ENCODE measurements at regions not wholly inside any gene's neighbourhood (a gene's known extent, or its start where the extent isn't known, plus 50 kb on each side); places are given as distances from the start of the nearest gene placed in this dataset.

GRCh38 chr12:90575995-90576394, 379.0 kb downstream of the CCER1 start:
- no peaks in the 10 kb centered on the region for H3K4me1 ChIP-seq
- no peak overlapping the region for H3K4me3 ChIP-seq
- H3K27me3 ChIP-seq (replicated peaks in 1 of 7) = no peaks in the 10 kb centered on the region
- DNase-seq = no peak
- WGBS, 5 donors = 67 to 93% (median 81%) methylated on average over 2 of the region's 2 CpGs
- intact Hi-C loops (cut with DNase I; ENCODE audit: low total_unique reads) = no loop called here
- TF ChIP-seq CTCF (IDR thresholded peaks at IDR 0.05 in 8 of 11, conservative IDR thresholded peaks at IDR 0.05 in 3 of 11) = no peak
- TF ChIP-seq POLR2A (IDR thresholded peaks at IDR 0.05) = no peak
- TF ChIP-seq POLR2AphosphoS5 (IDR thresholded peaks at IDR 0.05) = no peak
- peaks cover 0 to 16% (median 10%) of the 10 kb centered on the region in 8 donors for H3K9me3 ChIP-seq
- H3K36me3 ChIP-seq = no peaks in the 10 kb centered on the region
- no peak overlapping the region for H3K27ac ChIP-seq

- intact Hi-C loops (cut with DNase I; ENCODE audit: low total_unique reads) = no loop called here
- H3K27ac ChIP-seq = no peak overlapping the region
- H3K4me1 ChIP-seq = no peaks in the 10 kb centered on the region
- no peaks in the 10 kb centered on the region for H3K36me3 ChIP-seq
- H3K27me3 ChIP-seq (replicated peaks in 1 of 7) = no peaks in the 10 kb centered on the region
- no peak for DNase-seq
- H3K9me3 ChIP-seq = peaks cover 0 to 16% (median 10%) of the 10 kb centered on the region in 8 donors
- no peak for TF ChIP-seq CTCF (IDR thresholded peaks at IDR 0.05 in 8 of 11, conservative IDR thresholded peaks at IDR 0.05 in 3 of 11)
- no peak for TF ChIP-seq POLR2AphosphoS5 (IDR thresholded peaks at IDR 0.05)
- no peak for TF ChIP-seq POLR2A (IDR thresholded peaks at IDR 0.05)
- H3K4me3 ChIP-seq = no peak overlapping the region
- 81 to 94% (median 88%) methylated on average over 2 of the region's 2 CpGs for WGBS, 5 donors
Measured at GRCh38 chr12:90574676-90575075, 380.3 kb downstream of the CCER1 start.

GRCh38 chr12:90572778-90573177, 382.2 kb downstream of the CCER1 start:
- no peak overlapping the region for H3K4me3 ChIP-seq
- H3K27ac ChIP-seq = no peak overlapping the region
- H3K36me3 ChIP-seq = no peaks in the 10 kb centered on the region
- DNase-seq = no peak
- 0 to 97% (median 2%) methylated on average over 1 of the region's 1 CpG for WGBS, 5 donors
- no peak for TF ChIP-seq CTCF (IDR thresholded peaks at IDR 0.05 in 8 of 11, conservative IDR thresholded peaks at IDR 0.05 in 3 of 11)
- TF ChIP-seq POLR2A (IDR thresholded peaks at IDR 0.05) = no peak
- no peak for TF ChIP-seq POLR2AphosphoS5 (IDR thresholded peaks at IDR 0.05)
- peaks cover 0 to 6% (median 2%) of the 10 kb centered on the region in 8 donors for H3K9me3 ChIP-seq
- H3K27me3 ChIP-seq (replicated peaks in 1 of 7) = no peaks in the 10 kb centered on the region
- intact Hi-C loops (cut with DNase I; ENCODE audit: low total_unique reads) = no loop called here
- H3K4me1 ChIP-seq = no peaks in the 10 kb centered on the region

GRCh38 chr12:90569685-90570084, 385.3 kb downstream of the CCER1 start:
- TF ChIP-seq POLR2AphosphoS5 (IDR thresholded peaks at IDR 0.05) (no peak), CTCF (IDR thresholded peaks at IDR 0.05 in 8 of 11, conservative IDR thresholded peaks at IDR 0.05 in 3 of 11) (no peak), POLR2A (IDR thresholded peaks at IDR 0.05) (no peak)
- no peak for DNase-seq
- Histone ChIP-seq H3K4me3 (no peak overlapping the region), H3K4me1 (no peaks in the 10 kb centered on the region), H3K27me3 (replicated peaks in 1 of 7) (no peaks in the 10 kb centered on the region), H3K9me3 (peaks cover 0 to 28% (median 19%) of the 10 kb centered on the region in 8 donors), H3K27ac (no peak overlapping the region), H3K36me3 (no peaks in the 10 kb centered on the region)
- intact Hi-C loops (cut with DNase I; ENCODE audit: low total_unique reads) = no loop called here
- WGBS, 5 donors = 75 to 98% (median 84%) methylated on average over 1 of the region's 1 CpG

Measured in spleen (tissue), 11 donors.